GM18867 (cell line): ENCODE measurements at regions not wholly inside any gene's neighbourhood (a gene's known extent, or its start where the extent isn't known, plus 50 kb on each side); places are given as distances from the start of the nearest gene placed in this dataset.

Experiments used
- ATAC-seq: cut with Tn5 transposase; IDR thresholded peaks from one replicate; pipeline ENCODE4 v1.9.1; 2021; ENCODE audit warnings: mild to moderate bottlenecking, moderate library complexity; ENCODE audit not compliant: unreplicated experiment

GRCh38 chr16:66290431-66290830, 76.1 kb upstream of the CDH5 start:
- ATAC-seq = no peak

GRCh38 chr16:66289986-66290385, 76.5 kb upstream of the CDH5 start:
- no peak for ATAC-seq

- no peak for ATAC-seq
Observed at GRCh38 chr16:66289051-66289680, 77.3 kb upstream of the CDH5 start.

- no peak for ATAC-seq
Observed at GRCh38 chr16:66287926-66288325, 78.6 kb upstream of the CDH5 start.

GRCh38 chr16:66287416-66287815, 79.1 kb upstream of the CDH5 start:
- ATAC-seq = no peak

- no peak for ATAC-seq
Observed at GRCh38 chr16:66286527-66286926, 80.0 kb upstream of the CDH5 start.

GRCh38 chr16:66278604-66279262, 87.8 kb upstream of the CDH5 start:
- ATAC-seq = no peak

- no peak for ATAC-seq
Observed at GRCh38 chr16:66278111-66278531, 88.4 kb upstream of the CDH5 start.

- ATAC-seq = no peak
Observed at GRCh38 chr16:66277311-66278070, 89.0 kb upstream of the CDH5 start.

- peak; percentile 48 for ATAC-seq
Observed at GRCh38 chr16:66275775-66276428, 90.6 kb upstream of the CDH5 start.

- ATAC-seq = no peak
Observed at GRCh38 chr16:66274335-66275110, 92.0 kb upstream of the CDH5 start.

- no peak for ATAC-seq
Observed at GRCh38 chr16:66273644-66274334, 92.7 kb upstream of the CDH5 start.

- no peak for ATAC-seq
Observed at GRCh38 chr16:66273053-66273452, 93.4 kb upstream of the CDH5 start.

GRCh38 chr16:66272461-66272860, 94.0 kb upstream of the CDH5 start:
- no peak for ATAC-seq

- ATAC-seq = no peak
Observed at GRCh38 chr16:66271074-66272060, 95.1 kb upstream of the CDH5 start.

- peak; percentile 69 for ATAC-seq
Observed at GRCh38 chr16:66270333-66270927, 96.1 kb upstream of the CDH5 start.

GRCh38 chr16:66269617-66270332, 96.7 kb upstream of the CDH5 start:
- ATAC-seq = no peak
